HG03135 (cell line): ENCODE measurements at regions not wholly inside any gene's neighbourhood (a gene's known extent, or its start where the extent isn't known, plus 50 kb on each side); places are given as distances from the start of the nearest gene placed in this dataset.
"Not testable (repeated sequence)": the region's sequence is repeated elsewhere in the genome, so short reads cannot be mapped to it uniquely, and the experiment has no call there.

Experiments used
- ATAC-seq: cut with Tn5 transposase; IDR thresholded peaks from one replicate; pipeline ENCODE4 v1.9.1; 2021; ENCODE audit warnings: mild to moderate bottlenecking, moderate library complexity; ENCODE audit not compliant: unreplicated experiment

DNA sequence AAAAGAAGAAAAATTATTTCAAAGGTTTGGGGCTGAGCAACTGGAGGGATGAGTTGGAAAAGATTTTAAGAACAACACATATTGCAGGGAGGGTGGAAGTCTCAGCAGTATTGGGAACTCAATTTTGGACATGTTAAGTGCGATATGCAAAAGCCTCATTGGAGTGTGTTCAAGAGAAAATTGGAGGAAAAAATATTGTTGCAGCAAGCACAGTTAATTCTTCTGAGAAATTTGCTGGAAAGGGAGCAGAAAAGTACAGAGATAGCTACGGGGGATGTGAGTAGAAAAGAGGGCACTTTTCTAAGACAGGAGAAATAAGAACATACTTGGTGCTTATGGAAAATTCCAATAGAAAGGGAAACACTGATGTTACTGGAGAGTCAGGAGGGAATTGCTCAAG lies 59.8 kb upstream of the MAGI2 start:
- ATAC-seq: no peak

GRCh38 chr7:79512261-79512660 lies 58.8 kb upstream of the MAGI2 start:
- ATAC-seq: no peak

GRCh38 chr7:79511056-79511455 lies 57.6 kb upstream of the MAGI2 start:
- not testable (repeated sequence) for ATAC-seq

DNA sequence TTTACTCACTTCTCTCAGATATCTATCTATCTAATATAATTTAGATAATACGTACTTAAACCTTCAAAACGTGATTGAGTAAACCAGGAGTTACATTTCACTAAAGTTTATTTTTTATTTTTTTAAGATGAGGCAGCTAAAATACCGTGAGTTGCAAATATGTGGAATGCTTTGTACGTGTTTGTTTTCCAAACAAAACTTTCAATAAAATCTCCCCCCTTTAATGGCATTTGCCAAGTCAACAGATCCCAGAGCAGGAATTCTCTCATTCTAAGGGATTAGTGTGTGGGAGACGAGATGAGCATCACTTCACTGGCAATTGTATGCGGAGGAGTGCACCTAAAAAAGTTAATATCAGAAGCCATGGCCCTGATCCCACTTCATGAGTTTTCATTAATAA lies 53.7 kb upstream of the MAGI2 start:
- ATAC-seq: no peak

GRCh38 chr7:79506481-79506880 lies 53.0 kb upstream of the MAGI2 start:
- ATAC-seq: no peak

GRCh38 chr7:79504607-79505389 lies 51.3 kb upstream of the MAGI2 start:
- ATAC-seq: no peak
